Mucosa of rectum (tissue), 2 donors: ENCODE measurements at regions not wholly inside any gene's neighbourhood (a gene's known extent, or its start where the extent isn't known, plus 50 kb on each side); places are given as distances from the start of the nearest gene placed in this dataset.

Source experiments
- H3K27ac ChIP-seq, 2 donors: one replicate each; pipeline ENCODE4 v1.7.0; 2013; ENCODE audit warnings: inconsistent platforms in 2 of 2, low read depth in 2 of 2, low read length in 2 of 2
- H3K27me3 ChIP-seq, 2 donors: one replicate each; pipeline ENCODE4 v1.7.0; 2013; ENCODE audit warnings: low read length in 2 of 2; ENCODE audit not compliant: control insufficient read depth in 2 of 2, insufficient read depth in 2 of 2
- H3K36me3 ChIP-seq, 2 donors: one replicate each; pipeline ENCODE4 v1.7.0; 2013; ENCODE audit warnings: low read length in 2 of 2; ENCODE audit not compliant: control insufficient read depth in 2 of 2, insufficient read depth in 2 of 2
- H3K4me1 ChIP-seq, 2 donors: one replicate each; pipeline ENCODE4 v1.7.0; 2013; ENCODE audit warnings: low read length in 2 of 2, mild to moderate bottlenecking in 1 of 2; ENCODE audit not compliant: control insufficient read depth in 2 of 2, insufficient read depth in 2 of 2
- H3K4me3 ChIP-seq, 2 donors: one replicate each; pipeline ENCODE4 v1.7.0; 2013; ENCODE audit warnings: low read length in 2 of 2
- H3K9ac ChIP-seq, 2 donors: one replicate each; pipeline ENCODE4 v1.7.0; 2013; ENCODE audit warnings: low read length in 2 of 2, low read depth in 1 of 2, mild to moderate bottlenecking in 1 of 2
- H3K9me3 ChIP-seq, 2 donors: one replicate each; pipeline ENCODE4 v1.7.0; 2013; ENCODE audit warnings: low read length in 2 of 2; ENCODE audit not compliant: control insufficient read depth in 2 of 2
- donor health status: healthy.
- donor health status: Normal muscosa, but diverticular disease.

- Histone ChIP-seq H3K9ac (no peak overlapping the region), H3K4me3 (no peak overlapping the region), H3K9me3 (peaks cover 0 to 3% of the 10 kb centered on the region in 2 donors), H3K36me3 (no peaks in the 10 kb centered on the region), H3K27ac (no peak overlapping the region), H3K27me3 (no peaks in the 10 kb centered on the region), H3K4me1 (no peaks in the 10 kb centered on the region)
Measured at GRCh38 chr1:191306916-191307315, 829.3 kb upstream of the BRINP3 start.

- Histone ChIP-seq H3K27ac (no peak overlapping the region), H3K9me3 (no peaks in the 10 kb centered on the region), H3K4me3 (no peak overlapping the region), H3K27me3 (no peaks in the 10 kb centered on the region), H3K4me1 (no peaks in the 10 kb centered on the region), H3K36me3 (no peaks in the 10 kb centered on the region), H3K9ac (no peak overlapping the region)
Measured at GRCh38 chr1:191320062-191320461, 838.2 kb upstream of the RGS18 start.

- Histone ChIP-seq H3K27me3 (no peaks in the 10 kb centered on the region), H3K36me3 (no peaks in the 10 kb centered on the region), H3K9ac (no peak overlapping the region), H3K27ac (no peak overlapping the region), H3K4me3 (no peak overlapping the region), H3K9me3 (no peaks in the 10 kb centered on the region), H3K4me1 (no peaks in the 10 kb centered on the region)
Measured at GRCh38 chr1:191327868-191328267, 830.4 kb upstream of the RGS18 start.

GRCh38 chr1:191343816-191344215, 814.4 kb upstream of the RGS18 start:
- no peaks in the 10 kb centered on the region for H3K9me3 ChIP-seq
- H3K4me3 ChIP-seq: no peak overlapping the region
- no peaks in the 10 kb centered on the region for H3K36me3 ChIP-seq
- H3K4me1 ChIP-seq: no peaks in the 10 kb centered on the region
- H3K27ac ChIP-seq: no peak overlapping the region
- no peak overlapping the region for H3K9ac ChIP-seq
- no peaks in the 10 kb centered on the region for H3K27me3 ChIP-seq

- H3K4me3 ChIP-seq: no peak overlapping the region
- no peaks in the 10 kb centered on the region for H3K4me1 ChIP-seq
- H3K27ac ChIP-seq: no peak overlapping the region
- H3K9me3 ChIP-seq: no peaks in the 10 kb centered on the region
- no peak overlapping the region for H3K9ac ChIP-seq
- no peaks in the 10 kb centered on the region for H3K27me3 ChIP-seq
- no peaks in the 10 kb centered on the region for H3K36me3 ChIP-seq
Measured at GRCh38 chr1:191346381-191346780, 811.9 kb upstream of the RGS18 start.

- Histone ChIP-seq H3K36me3 (no peaks in the 10 kb centered on the region), H3K4me1 (no peaks in the 10 kb centered on the region), H3K27me3 (no peaks in the 10 kb centered on the region), H3K9me3 (no peaks in the 10 kb centered on the region), H3K27ac (no peak overlapping the region), H3K9ac (no peak overlapping the region), H3K4me3 (no peak overlapping the region)
Measured at GRCh38 chr1:191348328-191348727, 809.9 kb upstream of the RGS18 start.

- no peaks in the 10 kb centered on the region for H3K9me3 ChIP-seq
- no peaks in the 10 kb centered on the region for H3K27me3 ChIP-seq
- H3K27ac ChIP-seq: no peak overlapping the region
- H3K4me1 ChIP-seq: no peaks in the 10 kb centered on the region
- H3K4me3 ChIP-seq: no peak overlapping the region
- H3K36me3 ChIP-seq: no peaks in the 10 kb centered on the region
- H3K9ac ChIP-seq: no peak overlapping the region
Measured at GRCh38 chr1:191350938-191351337, 807.3 kb upstream of the RGS18 start.

GRCh38 chr1:191358724-191359123, 799.5 kb upstream of the RGS18 start:
- Histone ChIP-seq H3K27ac (no peak overlapping the region), H3K4me1 (no peaks in the 10 kb centered on the region), H3K9me3 (no peaks in the 10 kb centered on the region), H3K4me3 (no peak overlapping the region), H3K27me3 (no peaks in the 10 kb centered on the region), H3K9ac (no peak overlapping the region), H3K36me3 (no peaks in the 10 kb centered on the region)

- H3K9me3 ChIP-seq: no peaks in the 10 kb centered on the region
- no peaks in the 10 kb centered on the region for H3K36me3 ChIP-seq
- no peaks in the 10 kb centered on the region for H3K27me3 ChIP-seq
- H3K27ac ChIP-seq: no peak overlapping the region
- no peak overlapping the region for H3K4me3 ChIP-seq
- no peak overlapping the region for H3K9ac ChIP-seq
- no peaks in the 10 kb centered on the region for H3K4me1 ChIP-seq
Measured at GRCh38 chr1:191366686-191367085, 791.6 kb upstream of the RGS18 start.

- Histone ChIP-seq H3K27ac (no peak overlapping the region), H3K36me3 (no peaks in the 10 kb centered on the region), H3K4me3 (no peak overlapping the region), H3K27me3 (no peaks in the 10 kb centered on the region), H3K9ac (no peak overlapping the region), H3K4me1 (no peaks in the 10 kb centered on the region), H3K9me3 (no peaks in the 10 kb centered on the region)
Measured at GRCh38 chr1:191368891-191369654, 789.2 kb upstream of the RGS18 start.
